ENCODE measurements at regions not wholly inside any gene's neighbourhood (a gene's known extent, or its start where the extent isn't known, plus 50 kb on each side); places are given as distances from the start of the nearest gene placed in this dataset.
A peak's percentile ranks its signal among the peaks of the same experiment; 100 is the strongest.

DNA sequence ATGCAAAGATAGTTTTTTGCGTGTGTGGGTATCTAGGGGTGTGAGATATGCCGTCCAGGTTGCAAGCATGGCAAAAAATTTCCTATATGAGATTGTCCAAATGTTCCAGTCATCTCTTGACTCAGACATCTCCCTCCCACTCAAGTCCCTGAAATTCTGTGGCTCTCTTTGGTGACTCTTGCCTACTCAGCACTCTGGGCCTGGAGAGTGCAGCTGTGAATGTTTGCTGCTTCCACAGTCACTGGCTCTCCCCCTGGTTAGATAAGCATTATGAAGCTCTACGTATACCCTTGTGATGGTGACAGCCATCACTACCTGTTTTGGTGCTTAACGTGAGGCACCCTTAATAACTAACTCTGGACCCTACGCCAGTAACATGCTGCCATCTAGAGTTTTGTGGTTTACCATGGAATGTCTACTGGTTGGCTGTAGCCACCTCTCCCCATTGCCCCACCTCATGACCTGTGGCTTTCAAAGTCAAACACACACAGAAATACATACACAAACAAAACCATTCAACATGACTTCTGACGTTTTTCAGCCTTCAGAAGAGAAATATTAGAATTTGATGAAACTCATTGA lies 621.9 kb upstream of the CITED2 start:
- H3K27me3 ChIP-seq: no peaks in the 10 kb centered on the region
- no peaks in the 10 kb centered on the region for H3K36me3 ChIP-seq
- no peak overlapping the region for H3K4me2 ChIP-seq
- H3K27ac ChIP-seq: no peak overlapping the region
- no peak overlapping the region for H3K4me3 ChIP-seq
- H3K9ac ChIP-seq: no peak overlapping the region
- Mint-ChIP-seq H3K4me1 (peaks cover 2% of the 10 kb centered on the region), H3K9me3 (peaks cover 19% of the 10 kb centered on the region), H3K27ac (no peak overlapping the region), H3K4me3 (no peak overlapping the region), H3K27me3 (ENCODE audit: insufficient read depth, low read depth) (peaks cover 3% of the 10 kb centered on the region), H3K36me3 (peaks cover 6% of the 10 kb centered on the region)
- peak; percentile 68 for DNase-seq (ENCODE audit: low spot score)
- TF ChIP-seq, protein P1, sequence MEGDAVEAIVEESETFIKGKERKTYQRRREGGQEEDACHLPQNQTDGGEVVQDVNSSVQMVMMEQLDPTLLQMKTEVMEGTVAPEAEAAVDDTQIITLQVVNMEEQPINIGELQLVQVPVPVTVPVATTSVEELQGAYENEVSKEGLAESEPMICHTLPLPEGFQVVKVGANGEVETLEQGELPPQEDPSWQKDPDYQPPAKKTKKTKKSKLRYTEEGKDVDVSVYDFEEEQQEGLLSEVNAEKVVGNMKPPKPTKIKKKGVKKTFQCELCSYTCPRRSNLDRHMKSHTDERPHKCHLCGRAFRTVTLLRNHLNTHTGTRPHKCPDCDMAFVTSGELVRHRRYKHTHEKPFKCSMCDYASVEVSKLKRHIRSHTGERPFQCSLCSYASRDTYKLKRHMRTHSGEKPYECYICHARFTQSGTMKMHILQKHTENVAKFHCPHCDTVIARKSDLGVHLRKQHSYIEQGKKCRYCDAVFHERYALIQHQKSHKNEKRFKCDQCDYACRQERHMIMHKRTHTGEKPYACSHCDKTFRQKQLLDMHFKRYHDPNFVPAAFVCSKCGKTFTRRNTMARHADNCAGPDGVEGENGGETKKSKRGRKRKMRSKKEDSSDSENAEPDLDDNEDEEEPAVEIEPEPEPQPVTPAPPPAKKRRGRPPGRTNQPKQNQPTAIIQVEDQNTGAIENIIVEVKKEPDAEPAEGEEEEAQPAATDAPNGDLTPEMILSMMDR (IDR thresholded peaks at IDR 0.05): peak; percentile 59
- no peak for TF ChIP-seq EZH2 (IDR thresholded peaks at IDR 0.05)
- H2AFZ ChIP-seq (replicated peaks): no peak overlapping the region
- no peaks in the 10 kb centered on the region for H3K79me2 ChIP-seq (ENCODE audit: low read depth)
- peaks cover 5% of the 10 kb centered on the region for H3K4me1 ChIP-seq
- H4K20me1 ChIP-seq (ENCODE audit: low read depth): no peaks in the 10 kb centered on the region
- H3F3A ChIP-seq (ENCODE audit: low read depth): no peaks in the 10 kb centered on the region
- H3K9me3 ChIP-seq (ENCODE audit: low read depth): no peaks in the 10 kb centered on the region

DNA sequence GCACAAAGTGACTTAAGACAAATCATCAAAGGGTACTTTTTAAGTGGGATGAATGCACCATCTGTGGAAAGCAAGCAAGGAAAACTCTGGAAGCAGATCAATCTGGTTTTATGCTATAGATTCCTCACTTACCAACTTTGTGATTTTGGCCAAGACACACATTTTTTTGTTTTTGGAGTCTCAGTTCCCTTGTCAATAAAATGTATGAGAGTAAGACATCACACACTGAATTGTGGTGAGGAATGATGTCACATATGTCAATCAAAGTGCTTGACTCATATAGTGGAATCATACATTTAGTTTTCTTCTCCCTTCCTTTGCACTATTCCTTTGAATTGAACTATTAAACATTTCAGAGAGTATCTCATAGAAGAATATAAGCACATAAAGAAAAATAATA lies 620.5 kb upstream of the CITED2 start:
- TF ChIP-seq EZH2phosphoT487 (IDR thresholded peaks at IDR 0.05): no peak
- TF ChIP-seq EZH2 (IDR thresholded peaks at IDR 0.05): no peak
- TF ChIP-seq, protein P1 (IDR thresholded peaks at IDR 0.05): no peak
- no peaks in the 10 kb centered on the region for H3K79me2 ChIP-seq (ENCODE audit: low read depth)
- Mint-ChIP-seq H3K27ac (no peak overlapping the region), H3K27me3 (ENCODE audit: insufficient read depth, low read depth) (peaks cover 3% of the 10 kb centered on the region), H3K9me3 (peaks cover 19% of the 10 kb centered on the region), H3K4me1 (peaks cover 14% of the 10 kb centered on the region), H3K36me3 (peaks cover 6% of the 10 kb centered on the region), H3K4me3 (no peak overlapping the region)
- no peak overlapping the region for H3K9ac ChIP-seq
- no peaks in the 10 kb centered on the region for H3K27me3 ChIP-seq
- H3K4me3 ChIP-seq: no peak overlapping the region
- no peak overlapping the region for H2AFZ ChIP-seq (replicated peaks)
- no peaks in the 10 kb centered on the region for H3K9me3 ChIP-seq (ENCODE audit: low read depth)
- no peak overlapping the region for H3K27ac ChIP-seq
- no peaks in the 10 kb centered on the region for H3K36me3 ChIP-seq
- DNase-seq (ENCODE audit: low spot score): no peak
- H3K4me1 ChIP-seq: peaks cover 19% of the 10 kb centered on the region
- no peaks in the 10 kb centered on the region for H3F3A ChIP-seq (ENCODE audit: low read depth)
- no peaks in the 10 kb centered on the region for H4K20me1 ChIP-seq (ENCODE audit: low read depth)
- no peak overlapping the region for H3K4me2 ChIP-seq

DNA sequence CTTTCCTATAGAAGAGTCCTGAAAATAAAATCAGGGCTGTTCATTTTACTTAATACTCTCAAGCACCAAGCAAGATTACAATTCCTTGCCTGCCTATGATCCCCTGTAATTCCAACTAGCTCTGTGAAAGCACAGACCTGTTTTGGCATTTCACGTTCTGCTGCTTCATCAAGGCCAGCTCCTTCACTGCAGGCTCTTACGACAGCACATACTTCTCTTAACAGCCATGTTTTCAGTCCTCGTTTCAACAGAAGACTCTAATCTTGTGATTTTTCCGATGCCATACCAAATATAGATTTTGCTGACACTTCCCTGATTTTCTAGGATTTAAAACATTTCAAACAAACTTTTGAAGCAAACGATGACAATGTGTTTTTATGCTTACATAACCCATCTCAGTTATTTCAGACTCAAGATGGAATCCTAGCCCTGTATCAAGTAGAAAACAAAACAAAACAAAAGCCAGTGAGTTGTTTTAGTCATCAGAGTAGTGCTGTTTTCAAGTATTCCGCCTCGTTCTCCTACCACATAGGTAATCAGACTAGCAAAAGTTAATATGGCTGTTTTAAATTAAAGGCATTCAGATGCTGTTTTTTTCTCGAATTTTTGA lies 616.5 kb upstream of the CITED2 start:
- TF ChIP-seq EZH2phosphoT487 (IDR thresholded peaks at IDR 0.05): no peak
- H3K27ac Mint-ChIP-seq: peak overlapping the region; percentile 83
- H3K4me3 Mint-ChIP-seq: no peak overlapping the region
- Histone ChIP-seq H3K4me2 (peak overlapping the region; percentile 48), H3K79me2 (ENCODE audit: low read depth) (no peaks in the 10 kb centered on the region), H2AFZ (replicated peaks) (peak overlapping the region; percentile 91), H4K20me1 (ENCODE audit: low read depth) (no peaks in the 10 kb centered on the region), H3K27ac (peak overlapping the region; percentile 31), H3F3A (ENCODE audit: low read depth) (no peaks in the 10 kb centered on the region), H3K9me3 (ENCODE audit: low read depth) (no peaks in the 10 kb centered on the region), H3K36me3 (no peaks in the 10 kb centered on the region), H3K4me3 (no peak overlapping the region), H3K4me1 (peaks cover 23% of the 10 kb centered on the region), H3K9ac (no peak overlapping the region), H3K27me3 (no peaks in the 10 kb centered on the region)
- peaks cover 8% of the 10 kb centered on the region for H3K36me3 Mint-ChIP-seq
- peaks cover 3% of the 10 kb centered on the region for H3K27me3 Mint-ChIP-seq (ENCODE audit: insufficient read depth, low read depth)
- peak; percentile 17 for DNase-seq (ENCODE audit: low spot score)
- H3K9me3 Mint-ChIP-seq: peaks cover 14% of the 10 kb centered on the region
- H3K4me1 Mint-ChIP-seq: peaks cover 14% of the 10 kb centered on the region

DNA sequence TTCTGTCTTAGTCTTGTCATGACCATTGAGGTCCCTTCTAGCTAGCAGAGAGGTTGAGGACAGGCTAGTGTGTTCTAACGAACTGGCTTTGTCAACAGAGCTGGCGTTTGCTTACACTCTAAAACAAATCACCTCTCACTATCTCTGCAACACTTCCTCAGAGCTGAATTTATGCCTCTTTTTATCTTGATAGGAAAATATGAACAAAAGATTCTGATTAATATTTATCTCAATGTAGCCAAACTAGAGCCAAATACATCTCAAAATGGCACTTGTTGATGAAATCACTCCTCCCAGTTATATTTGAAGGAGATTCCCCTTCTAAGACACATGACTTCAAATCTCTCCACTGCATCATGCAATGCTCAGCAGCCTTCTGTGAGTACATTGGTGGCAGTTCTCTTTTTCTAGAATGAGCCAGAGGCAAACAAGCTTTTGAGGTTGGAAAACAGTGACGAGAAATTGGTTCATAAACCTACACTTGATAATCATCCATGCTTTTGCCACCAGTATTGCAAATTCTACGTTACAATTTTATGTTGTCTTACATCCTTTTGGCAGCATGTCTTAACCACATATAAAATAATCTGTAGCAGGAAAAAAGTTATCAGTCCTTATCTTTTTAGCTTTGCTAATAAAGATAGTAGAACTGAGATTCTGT lies 615.7 kb upstream of the CITED2 start:
- H3K9me3 Mint-ChIP-seq: peaks cover 14% of the 10 kb centered on the region
- Histone ChIP-seq H2AFZ (replicated peaks) (peak overlapping the region; percentile 69), H3F3A (ENCODE audit: low read depth) (no peaks in the 10 kb centered on the region), H3K4me3 (no peak overlapping the region), H3K9me3 (ENCODE audit: low read depth) (no peaks in the 10 kb centered on the region), H3K4me2 (no peak overlapping the region), H3K27ac (no peak overlapping the region), H3K27me3 (no peaks in the 10 kb centered on the region), H4K20me1 (ENCODE audit: low read depth) (no peaks in the 10 kb centered on the region), H3K4me1 (peaks cover 23% of the 10 kb centered on the region), H3K36me3 (no peaks in the 10 kb centered on the region), H3K79me2 (ENCODE audit: low read depth) (no peaks in the 10 kb centered on the region), H3K9ac (no peak overlapping the region)
- H3K4me3 Mint-ChIP-seq: no peak overlapping the region
- H3K27me3 Mint-ChIP-seq (ENCODE audit: insufficient read depth, low read depth): peaks cover 3% of the 10 kb centered on the region
- no peak for DNase-seq (ENCODE audit: low spot score)
- H3K4me1 Mint-ChIP-seq: peaks cover 14% of the 10 kb centered on the region
- no peak for TF ChIP-seq EZH2 (IDR thresholded peaks at IDR 0.05)
- TF ChIP-seq, protein P1 (IDR thresholded peaks at IDR 0.05): no peak
- no peak for TF ChIP-seq EZH2phosphoT487 (IDR thresholded peaks at IDR 0.05)
- H3K36me3 Mint-ChIP-seq: peaks cover 10% of the 10 kb centered on the region
- no peak overlapping the region for H3K27ac Mint-ChIP-seq
